HEK293T (cell line): ENCODE measurements at regions not wholly inside any gene's neighbourhood (a gene's known extent, or its start where the extent isn't known, plus 50 kb on each side); places are given as distances from the start of the nearest gene placed in this dataset.
"Not testable (repeated sequence)": the region's sequence is repeated elsewhere in the genome, so short reads cannot be mapped to it uniquely, and the experiment has no call there.

Experiments
- CTCF ChIA-PET: fragments of 350-600 bp; formaldehyde crosslinking; extraction: SDS; loops from one replicate; lab custom pipeline; 2021; ENCODE audit warnings: antibody characterized with exemption, inconsistent platforms; lab: Yijun Ruan, JAX
- POLR2A ChIA-PET: fragments of 350-600 bp; formaldehyde crosslinking; extraction: SDS; loops from one replicate; lab custom pipeline; 2020; ENCODE audit warnings: antibody characterized with exemption, inconsistent platforms; lab: Yijun Ruan, JAX
- DNase-seq: peaks from one replicate; pipeline ENCODE4 v3.0.0; 2012; ENCODE audit warnings: mixed read lengths; ENCODE audit errors: extremely low spot score
- ARNT ChIP-seq: fragments of 450-650 bp; IDR thresholded peaks from 2 replicates; pipeline ENCODE4 v1.6.1; 2017; ENCODE audit warnings: mild to moderate bottlenecking
- BHLHE40 ChIP-seq: fragments of 450-650 bp; IDR thresholded peaks from 2 replicates; pipeline ENCODE4 v1.6.1; 2016; ENCODE audit warnings: mild to moderate bottlenecking, moderate library complexity, borderline replicate concordance
- CTBP1 ChIP-seq: fragments of 450-650 bp; IDR thresholded peaks from 2 replicates; pipeline ENCODE4 v1.6.1; 2016; ENCODE audit warnings: borderline replicate concordance
- ELF4 ChIP-seq: fragments of 450-650 bp; IDR thresholded peaks from 2 replicates; pipeline ENCODE4 v1.6.1; 2017; ENCODE audit warnings: antibody characterized with exemption
- FOXA1 ChIP-seq: fragments of 450-650 bp; IDR thresholded peaks from 2 replicates; pipeline ENCODE4 v1.6.1; 2016; ENCODE audit warnings: mild to moderate bottlenecking
- FOXK2 ChIP-seq: fragments of 450-650 bp; IDR thresholded peaks from 2 replicates; pipeline ENCODE4 v1.6.1; 2016; ENCODE audit warnings: mild to moderate bottlenecking
- FOXM1 ChIP-seq: fragments of 450-650 bp; IDR thresholded peaks from 2 replicates; pipeline ENCODE4 v1.6.1; 2017; ENCODE audit warnings: mild to moderate bottlenecking, borderline replicate concordance
- HDGF ChIP-seq: fragments of 450-650 bp; IDR thresholded peaks from 2 replicates; pipeline ENCODE4 v1.6.1; 2017; ENCODE audit warnings: antibody characterized with exemption, borderline replicate concordance
- L3MBTL2 ChIP-seq: fragments of 450-650 bp; conservative IDR thresholded peaks from 2 replicates; pipeline ENCODE4 v1.6.1; 2016; ENCODE audit warnings: mild to moderate bottlenecking
- LEF1 ChIP-seq: fragments of 450-650 bp; IDR thresholded peaks from 2 replicates; pipeline ENCODE4 v1.6.1; 2017; ENCODE audit warnings: mild to moderate bottlenecking, borderline replicate concordance
- NFRKB ChIP-seq: fragments of 450-650 bp; IDR thresholded peaks from 2 replicates; pipeline ENCODE4 v1.6.1; 2016; ENCODE audit warnings: mild to moderate bottlenecking, moderate library complexity
- SP1 ChIP-seq: fragments of 450-650 bp; IDR thresholded peaks from 2 replicates; pipeline ENCODE4 v1.6.1; 2017
- SUZ12 ChIP-seq: fragments of 450-650 bp; IDR thresholded peaks from 2 replicates; pipeline ENCODE4 v1.6.1; 2016; ENCODE audit warnings: mild to moderate bottlenecking
- TARDBP ChIP-seq: fragments of 450-650 bp; IDR thresholded peaks from 2 replicates; pipeline ENCODE4 v1.6.1; 2016
- ZNF384 ChIP-seq: fragments of 450-650 bp; IDR thresholded peaks from 2 replicates; pipeline ENCODE4 v1.6.1; 2016
- TF ChIP-seq, protein P1 (sequence below): fragments of 450-650 bp; IDR thresholded peaks from 2 replicates; pipeline ENCODE4 v1.6.1; 2016

DNA sequence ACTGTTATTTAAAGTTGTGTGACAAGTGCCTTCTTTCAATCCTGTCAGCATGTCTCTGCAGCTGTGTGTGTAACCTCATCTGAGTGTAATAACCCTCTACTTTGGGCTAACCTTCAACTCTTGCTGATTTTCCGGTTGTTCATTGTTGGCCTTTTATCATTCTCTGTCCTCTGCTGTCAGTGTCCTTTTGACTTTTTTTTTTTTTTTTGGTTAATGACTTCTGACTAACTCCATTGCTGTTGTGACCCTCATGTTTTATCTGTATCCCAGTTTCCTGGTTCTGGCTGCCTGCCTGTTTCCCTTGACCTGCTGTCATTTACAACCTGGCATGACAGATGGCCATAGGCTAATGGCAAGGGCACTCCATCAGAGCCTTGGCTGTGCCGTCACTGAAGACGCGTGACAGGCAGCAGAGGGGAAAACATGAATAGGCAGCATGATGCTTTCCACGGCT, 145.7 kb upstream of the MAN1A1 start:
- ChIA-PET CTCF (no interaction called here), POLR2A (no interaction called here)
- TF ChIP-seq L3MBTL2 (no peak), ZNF384 (0 out of 2 replicates have a peak, but pooled peaks have one; percentile 14)
- DNase-seq = no peak

GRCh38 chr6:119493980-119494379, 144.4 kb upstream of the MAN1A1 start:
- TF ChIP-seq LEF1 (no peak), L3MBTL2 (no peak), TARDBP (no peak), ARNT (no peak), BHLHE40 (no peak), FOXA1 (no peak), SUZ12 (no peak), HDGF (no peak), ELF4 (no peak), NFRKB (no peak), FOXM1 (no peak), CTBP1 (no peak)
- TF ChIP-seq, protein P1, sequence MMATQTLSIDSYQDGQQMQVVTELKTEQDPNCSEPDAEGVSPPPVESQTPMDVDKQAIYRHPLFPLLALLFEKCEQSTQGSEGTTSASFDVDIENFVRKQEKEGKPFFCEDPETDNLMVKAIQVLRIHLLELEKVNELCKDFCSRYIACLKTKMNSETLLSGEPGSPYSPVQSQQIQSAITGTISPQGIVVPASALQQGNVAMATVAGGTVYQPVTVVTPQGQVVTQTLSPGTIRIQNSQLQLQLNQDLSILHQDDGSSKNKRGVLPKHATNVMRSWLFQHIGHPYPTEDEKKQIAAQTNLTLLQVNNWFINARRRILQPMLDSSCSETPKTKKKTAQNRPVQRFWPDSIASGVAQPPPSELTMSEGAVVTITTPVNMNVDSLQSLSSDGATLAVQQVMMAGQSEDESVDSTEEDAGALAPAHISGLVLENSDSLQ = no peak
- ChIA-PET POLR2A (no interaction called here), CTCF (no interaction called here)
- no peak for DNase-seq

GRCh38 chr6:119491112-119491511, 141.6 kb upstream of the MAN1A1 start:
- DNase-seq, CTCF ChIA-PET, POLR2A ChIA-PET: not testable (repeated sequence)

DNA sequence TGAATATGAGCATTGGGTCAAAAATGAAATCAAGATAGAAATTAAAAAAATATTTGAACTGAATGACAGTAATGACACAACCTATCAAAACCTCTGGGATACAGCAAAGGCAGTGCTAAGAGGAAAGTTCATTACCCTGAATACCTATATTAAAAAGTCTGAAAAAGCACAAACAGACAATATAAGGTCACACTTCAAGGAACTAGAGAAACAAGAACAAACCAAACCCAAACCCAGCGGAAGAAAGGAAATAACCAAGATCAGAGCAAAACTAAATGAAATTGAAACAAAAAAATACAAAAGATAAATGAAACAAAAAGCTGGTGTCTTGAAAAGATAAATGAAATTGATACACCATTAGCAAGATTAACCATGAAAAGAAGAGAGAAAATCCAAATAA, 140.5 kb upstream of the MAN1A1 start:
- POLR2A ChIA-PET = not testable (repeated sequence)

DNA sequence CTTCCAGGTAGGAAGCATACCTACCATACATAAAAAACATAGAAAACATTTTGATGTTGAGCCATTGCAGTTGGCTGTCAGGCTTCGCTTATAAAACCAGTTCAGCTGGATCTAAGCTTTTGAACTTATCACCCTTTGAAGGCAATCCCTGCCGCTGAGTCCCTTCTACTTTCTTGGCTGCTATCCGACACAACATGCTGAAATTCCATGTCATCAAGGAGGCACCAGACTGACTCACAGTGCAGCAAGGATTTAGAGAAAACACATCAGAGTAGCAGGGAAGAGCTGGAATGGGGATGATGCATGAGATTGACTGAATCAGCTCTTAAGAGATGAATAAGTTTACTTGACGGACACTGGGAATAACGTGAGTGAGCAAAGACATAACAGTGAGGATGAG, 135.0 kb upstream of the MAN1A1 start:
- ChIA-PET POLR2A (no interaction called here), CTCF (no interaction called here)
- TF ChIP-seq BHLHE40 = no peak
- TF ChIP-seq, protein P1 = no peak
- no peak for TF ChIP-seq CTBP1
- no peak for TF ChIP-seq FOXK2
- no peak for DNase-seq

More for the DNA sequence above, 140.5 kb upstream of the MAN1A1 start:
- CTCF ChIA-PET, DNase-seq: not testable (repeated sequence)

DNA sequence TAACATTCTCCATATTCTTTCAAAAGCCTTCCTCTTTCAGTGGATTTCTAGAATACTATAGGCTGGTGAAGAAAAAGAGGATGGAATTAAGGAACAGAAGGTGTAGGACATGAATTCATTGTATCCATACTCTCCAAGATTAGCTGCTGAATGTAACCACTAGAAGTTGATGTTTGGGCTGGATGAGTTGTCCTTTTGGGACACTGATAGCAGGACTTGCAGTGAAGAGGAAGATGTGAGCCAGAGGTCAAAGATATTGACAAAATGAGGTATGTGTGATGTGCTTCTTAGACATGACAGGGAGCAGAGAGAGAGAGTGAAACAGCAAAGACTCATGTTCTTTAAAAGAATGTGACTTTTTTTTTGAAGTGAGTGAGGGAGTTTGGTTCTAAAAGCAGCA, 134.3 kb upstream of the MAN1A1 start:
- POLR2A ChIA-PET = no interaction called here
- CTCF ChIA-PET = no interaction called here
- no peak for DNase-seq
- TF ChIP-seq ARNT (no peak), TARDBP (no peak), HDGF (no peak), SP1 (no peak), NFRKB (no peak), BHLHE40 (no peak), L3MBTL2 (no peak), LEF1 (no peak), SUZ12 (no peak), FOXK2 (no peak), ELF4 (no peak), ZNF384 (no peak), CTBP1 (no peak)
- TF ChIP-seq, protein P1 = no peak

GRCh38 chr6:119482850-119483285, 133.3 kb upstream of the MAN1A1 start:
- no peak for DNase-seq
- ChIA-PET POLR2A (no interaction called here), CTCF (no interaction called here)
- TF ChIP-seq SUZ12 = no peak
- TF ChIP-seq, protein P1 = peak; percentile 50; the same call in 1 of the 2 replicates
